PC-9 (cell line): ENCODE measurements at regions not wholly inside any gene's neighbourhood (a gene's known extent, or its start where the extent isn't known, plus 50 kb on each side); places are given as distances from the start of the nearest gene placed in this dataset.

ENCODE experiments used
- EZH2 ChIP-seq: fragments of 200-600 bp; sonication (generic); IDR thresholded peaks from 2 replicates; pipeline ENCODE4 v1.8.0; 2017; ENCODE audit warnings: antibody characterized with exemption, low read depth
- TF ChIP-seq, protein P1 (sequence below): fragments of 200-600 bp; sonication (generic); conservative IDR thresholded peaks from 2 replicates; pipeline ENCODE4 v1.6.1; 2017; ENCODE audit warnings: mixed run types, antibody characterized with exemption, mild to moderate bottlenecking, moderate library complexity

DNA sequence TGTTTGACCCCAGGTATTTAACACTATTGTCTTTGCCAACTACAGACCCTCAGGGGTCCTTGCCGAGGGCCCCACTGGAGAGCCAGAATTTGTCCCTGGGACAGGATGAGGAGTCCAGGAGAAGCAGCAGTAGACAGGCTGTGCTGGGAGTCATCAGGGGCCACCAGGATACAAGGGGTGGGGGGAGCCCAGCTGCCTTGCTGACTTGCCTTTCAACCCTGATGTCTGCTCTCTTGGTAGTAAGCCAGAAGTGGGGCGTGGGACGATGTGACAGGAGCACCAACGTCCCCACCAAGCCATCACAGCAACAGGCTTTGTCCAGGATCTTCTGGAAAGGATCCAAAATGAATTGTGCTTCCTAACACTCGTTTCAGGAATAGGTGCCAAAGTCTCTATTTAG is 62.4 kb upstream of the CDCA7L start:
- TF ChIP-seq, protein P1, sequence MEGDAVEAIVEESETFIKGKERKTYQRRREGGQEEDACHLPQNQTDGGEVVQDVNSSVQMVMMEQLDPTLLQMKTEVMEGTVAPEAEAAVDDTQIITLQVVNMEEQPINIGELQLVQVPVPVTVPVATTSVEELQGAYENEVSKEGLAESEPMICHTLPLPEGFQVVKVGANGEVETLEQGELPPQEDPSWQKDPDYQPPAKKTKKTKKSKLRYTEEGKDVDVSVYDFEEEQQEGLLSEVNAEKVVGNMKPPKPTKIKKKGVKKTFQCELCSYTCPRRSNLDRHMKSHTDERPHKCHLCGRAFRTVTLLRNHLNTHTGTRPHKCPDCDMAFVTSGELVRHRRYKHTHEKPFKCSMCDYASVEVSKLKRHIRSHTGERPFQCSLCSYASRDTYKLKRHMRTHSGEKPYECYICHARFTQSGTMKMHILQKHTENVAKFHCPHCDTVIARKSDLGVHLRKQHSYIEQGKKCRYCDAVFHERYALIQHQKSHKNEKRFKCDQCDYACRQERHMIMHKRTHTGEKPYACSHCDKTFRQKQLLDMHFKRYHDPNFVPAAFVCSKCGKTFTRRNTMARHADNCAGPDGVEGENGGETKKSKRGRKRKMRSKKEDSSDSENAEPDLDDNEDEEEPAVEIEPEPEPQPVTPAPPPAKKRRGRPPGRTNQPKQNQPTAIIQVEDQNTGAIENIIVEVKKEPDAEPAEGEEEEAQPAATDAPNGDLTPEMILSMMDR, result no peak
- no peak for TF ChIP-seq EZH2
